GM19452 (cell line): ENCODE measurements at regions not wholly inside any gene's neighbourhood (a gene's known extent, or its start where the extent isn't known, plus 50 kb on each side); places are given as distances from the start of the nearest gene placed in this dataset.
"Not testable (repeated sequence)": the region's sequence is repeated elsewhere in the genome, so short reads cannot be mapped to it uniquely, and the experiment has no call there.

ENCODE experiments used
- ATAC-seq: cut with Tn5 transposase; IDR thresholded peaks from one replicate; pipeline ENCODE4 v1.9.1; 2021; ENCODE audit not compliant: unreplicated experiment

GRCh38 chr9:73337182-73337581 lies 185.5 kb downstream of the ANXA1 start:
- ATAC-seq = not testable (repeated sequence)

GRCh38 chr9:73344060-73344459 lies 192.4 kb downstream of the ANXA1 start:
- ATAC-seq = no peak

- no peak for ATAC-seq
Measured at GRCh38 chr9:73347123-73347522, 195.5 kb downstream of the ANXA1 start.

GRCh38 chr9:73347720-73348119 lies 196.1 kb downstream of the ANXA1 start:
- ATAC-seq = no peak

- ATAC-seq = no peak
Measured at GRCh38 chr9:73348471-73348870, 196.8 kb downstream of the ANXA1 start.

- no peak for ATAC-seq
Measured at GRCh38 chr9:73349476-73349875, 197.8 kb downstream of the ANXA1 start.

GRCh38 chr9:73357607-73358006 lies 205.9 kb downstream of the ANXA1 start:
- ATAC-seq = no peak

- ATAC-seq = no peak
Measured at GRCh38 chr9:73370053-73370452, 218.4 kb downstream of the ANXA1 start.

- no peak for ATAC-seq
Measured at GRCh38 chr9:73371801-73372200, 220.1 kb downstream of the ANXA1 start.

GRCh38 chr9:73380411-73380810 lies 228.7 kb downstream of the ANXA1 start:
- no peak for ATAC-seq

GRCh38 chr9:73402081-73403028 lies 250.7 kb downstream of the ANXA1 start:
- no peak for ATAC-seq

GRCh38 chr9:73411494-73411893 lies 259.8 kb downstream of the ANXA1 start:
- no peak for ATAC-seq

GRCh38 chr9:73412874-73413273 lies 261.2 kb downstream of the ANXA1 start:
- ATAC-seq = no peak

GRCh38 chr9:73423891-73424290 lies 272.2 kb downstream of the ANXA1 start:
- no peak for ATAC-seq

- no peak for ATAC-seq
Measured at GRCh38 chr9:73426269-73426668, 274.6 kb downstream of the ANXA1 start.

GRCh38 chr9:73434826-73435225 lies 283.2 kb downstream of the ANXA1 start:
- no peak for ATAC-seq

- peak; percentile 74 for ATAC-seq
Measured at GRCh38 chr9:73437758-73438157, 286.1 kb downstream of the ANXA1 start.

GRCh38 chr9:73439839-73440238 lies 288.2 kb downstream of the ANXA1 start:
- ATAC-seq = not testable (repeated sequence)

GRCh38 chr9:73441223-73441622 lies 289.6 kb downstream of the ANXA1 start:
- no peak for ATAC-seq

GRCh38 chr9:73441890-73442818 lies 290.5 kb downstream of the ANXA1 start:
- no peak for ATAC-seq

- ATAC-seq = no peak
Measured at GRCh38 chr9:73444821-73445220, 293.2 kb downstream of the ANXA1 start.

GRCh38 chr9:73445384-73445783 lies 293.7 kb downstream of the ANXA1 start:
- not testable (repeated sequence) for ATAC-seq
